GM21825 (cell line): ENCODE measurements at regions not wholly inside any gene's neighbourhood (a gene's known extent, or its start where the extent isn't known, plus 50 kb on each side); places are given as distances from the start of the nearest gene placed in this dataset.
"Not testable (repeated sequence)": the region's sequence is repeated elsewhere in the genome, so short reads cannot be mapped to it uniquely, and the experiment has no call there.

Experiments
- ATAC-seq: cut with Tn5 transposase; IDR thresholded peaks from one replicate; pipeline ENCODE4 v1.9.1; 2021; ENCODE audit warnings: mild to moderate bottlenecking, moderate library complexity; ENCODE audit not compliant: unreplicated experiment

DNA sequence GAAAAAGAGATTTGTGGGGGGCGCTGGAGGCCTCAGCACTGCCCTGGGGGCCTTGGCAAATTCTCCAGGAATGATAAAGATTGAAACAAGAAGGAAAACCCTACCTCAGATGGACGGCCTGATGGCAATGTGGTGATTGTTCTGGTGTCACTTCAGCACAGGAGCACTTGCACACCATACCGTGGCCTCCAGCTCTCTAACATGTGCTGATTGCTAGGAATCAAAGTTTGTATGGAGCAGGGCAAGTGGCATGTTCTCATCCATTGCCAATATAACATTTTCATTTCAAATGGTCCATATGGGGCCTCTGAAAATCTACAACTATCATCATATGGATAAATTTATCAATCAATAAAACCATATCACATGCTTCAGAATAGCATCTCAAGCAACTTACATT lies 253.0 kb downstream of the DEPDC1B start:
- ATAC-seq = no peak

- no peak for ATAC-seq
Measured at GRCh38 chr5:60445921-60446320, 254.0 kb downstream of the DEPDC1B start.

GRCh38 chr5:60445427-60445826 lies 254.5 kb downstream of the DEPDC1B start:
- ATAC-seq = no peak

GRCh38 chr5:60444661-60445360 lies 255.2 kb downstream of the DEPDC1B start:
- ATAC-seq = no peak

GRCh38 chr5:60439552-60439951 lies 260.4 kb downstream of the DEPDC1B start:
- no peak for ATAC-seq

DNA sequence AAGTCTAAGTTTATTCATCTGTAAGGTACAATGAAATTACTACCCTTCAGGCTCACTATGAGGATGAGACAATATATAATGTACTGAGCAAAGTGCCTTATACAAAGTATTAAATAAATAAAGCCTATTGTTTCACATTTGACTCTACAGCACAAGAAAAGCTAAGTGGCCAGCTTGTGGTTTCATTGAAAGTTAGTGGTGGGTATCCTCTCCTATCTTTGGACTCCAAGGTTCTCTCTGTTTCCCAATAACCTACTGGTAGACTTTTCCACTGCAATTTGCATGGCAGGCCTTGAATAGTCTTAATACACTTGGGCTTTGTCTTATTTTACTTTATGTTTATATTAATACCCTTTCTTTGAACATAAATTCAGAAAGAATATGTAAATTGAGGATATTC lies 262.7 kb downstream of the DEPDC1B start:
- ATAC-seq = peak; percentile 41

- ATAC-seq = peak; percentile 86
Measured at GRCh38 chr5:60436518-60436917, 263.4 kb downstream of the DEPDC1B start.

- ATAC-seq = no peak
Measured at GRCh38 chr5:60435808-60436207, 264.2 kb downstream of the DEPDC1B start.

GRCh38 chr5:60426189-60426588 lies 273.8 kb downstream of the DEPDC1B start:
- ATAC-seq = not testable (repeated sequence)

GRCh38 chr5:60420773-60421172 lies 279.2 kb downstream of the DEPDC1B start:
- not testable (repeated sequence) for ATAC-seq

DNA sequence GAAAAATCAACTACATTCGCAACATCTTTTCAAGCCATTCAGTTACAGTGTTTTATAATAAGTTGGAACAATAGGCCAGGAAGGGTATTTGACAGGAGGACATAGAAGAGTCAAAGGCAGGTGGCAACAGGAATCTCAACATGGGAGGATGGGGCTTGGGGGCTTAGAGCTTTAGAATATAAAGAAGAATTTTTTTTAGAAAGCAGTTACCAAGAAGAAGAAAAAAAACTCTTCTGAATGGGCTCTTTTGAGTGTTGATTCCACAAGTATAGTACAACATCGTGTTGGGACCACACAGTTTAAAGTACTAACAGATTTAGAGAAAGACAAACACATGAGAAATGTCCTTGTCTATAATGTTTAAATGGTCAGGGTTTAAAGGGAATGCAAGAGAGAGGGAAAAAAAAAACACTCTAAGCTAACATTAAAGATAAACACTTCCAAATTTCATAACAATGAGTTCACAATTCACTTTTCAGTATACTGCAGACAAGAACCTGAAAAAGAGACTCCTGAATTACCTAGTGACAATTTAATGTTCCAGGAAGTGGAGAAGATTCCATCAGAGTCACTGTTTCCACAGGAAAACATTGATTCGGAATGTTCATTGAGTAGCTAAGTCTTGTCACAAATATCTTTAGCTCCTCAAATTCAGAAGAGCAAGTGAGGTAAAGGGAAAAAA lies 282.3 kb downstream of the DEPDC1B start:
- no peak for ATAC-seq

DNA sequence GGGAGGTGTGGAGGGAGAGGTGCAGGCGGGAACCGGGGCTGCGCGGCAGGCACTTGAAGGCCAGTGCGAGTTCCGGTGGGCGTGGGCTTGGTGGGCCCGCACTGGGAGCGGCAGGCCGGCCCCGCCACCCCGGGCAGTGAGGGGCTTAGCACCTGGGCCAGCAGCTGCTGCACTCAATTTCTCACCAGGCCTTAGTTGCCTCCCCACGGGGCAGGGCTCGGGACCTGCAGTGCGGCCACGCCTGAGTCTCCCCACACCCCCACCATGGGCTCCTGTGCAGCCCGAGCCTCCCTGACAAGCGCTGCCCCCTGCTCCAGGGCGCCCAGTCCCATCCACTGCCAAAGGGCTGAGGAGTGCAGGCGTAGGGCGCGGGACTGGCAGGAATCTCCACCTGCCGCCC lies 284.5 kb downstream of the DEPDC1B start:
- ATAC-seq = no peak

GRCh38 chr5:60410427-60410826 lies 289.5 kb downstream of the DEPDC1B start:
- no peak for ATAC-seq

DNA sequence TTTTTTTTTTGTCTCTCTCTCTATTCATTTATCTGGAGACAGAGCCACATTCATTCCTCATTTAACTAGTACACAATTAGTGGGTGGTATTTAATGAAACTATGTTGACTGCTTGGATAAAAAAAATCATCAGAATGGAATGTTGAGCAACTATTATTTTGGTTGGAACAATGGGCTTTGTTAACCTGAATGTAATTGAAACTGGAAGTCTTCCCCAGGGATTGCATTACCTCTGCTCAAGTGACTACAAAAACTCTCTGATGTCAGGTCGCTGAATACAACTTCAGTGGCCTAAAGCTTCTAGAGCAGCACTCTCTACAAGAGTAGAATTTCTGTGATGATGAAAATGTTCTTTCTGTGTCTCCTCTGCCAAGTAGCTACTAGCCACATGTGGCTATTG lies 295.8 kb downstream of the DEPDC1B start:
- no peak for ATAC-seq

DNA sequence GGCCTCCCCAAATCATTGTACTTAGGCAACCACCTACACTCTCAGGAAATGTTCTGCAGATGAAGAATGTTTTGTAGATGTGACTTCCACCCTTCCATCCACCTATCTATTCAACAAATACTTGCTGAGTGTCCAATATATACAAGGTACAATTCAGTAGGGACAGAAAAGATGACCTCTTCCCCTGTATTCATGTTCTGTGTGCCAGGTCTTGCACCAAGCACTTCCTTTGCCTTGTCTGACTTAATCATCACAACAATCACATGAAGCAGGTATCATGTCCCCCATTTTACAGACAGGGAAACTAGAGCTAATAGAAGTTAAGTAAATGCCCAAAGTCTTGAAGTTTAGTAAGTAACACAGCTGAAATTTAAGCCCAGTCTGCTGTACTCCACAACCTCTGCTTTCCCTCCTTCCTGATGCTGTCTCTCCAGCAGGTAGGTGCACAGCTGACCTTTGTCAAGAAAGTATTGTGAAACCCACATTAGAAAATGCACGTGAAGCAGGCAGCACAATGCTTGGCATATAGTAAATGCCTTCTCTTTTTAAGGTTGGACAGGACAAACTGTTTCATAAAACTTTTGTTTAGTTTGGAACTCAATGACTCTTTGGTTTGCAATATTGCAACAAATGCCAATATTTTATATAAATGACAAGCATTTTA lies 296.5 kb downstream of the DEPDC1B start:
- no peak for ATAC-seq

GRCh38 chr5:60402161-60402785 lies 297.7 kb downstream of the DEPDC1B start:
- no peak for ATAC-seq

GRCh38 chr5:60401526-60401925 lies 298.4 kb downstream of the DEPDC1B start:
- ATAC-seq = no peak

- ATAC-seq = no peak
Measured at GRCh38 chr5:60399507-60399906, 300.5 kb downstream of the DEPDC1B start.

DNA sequence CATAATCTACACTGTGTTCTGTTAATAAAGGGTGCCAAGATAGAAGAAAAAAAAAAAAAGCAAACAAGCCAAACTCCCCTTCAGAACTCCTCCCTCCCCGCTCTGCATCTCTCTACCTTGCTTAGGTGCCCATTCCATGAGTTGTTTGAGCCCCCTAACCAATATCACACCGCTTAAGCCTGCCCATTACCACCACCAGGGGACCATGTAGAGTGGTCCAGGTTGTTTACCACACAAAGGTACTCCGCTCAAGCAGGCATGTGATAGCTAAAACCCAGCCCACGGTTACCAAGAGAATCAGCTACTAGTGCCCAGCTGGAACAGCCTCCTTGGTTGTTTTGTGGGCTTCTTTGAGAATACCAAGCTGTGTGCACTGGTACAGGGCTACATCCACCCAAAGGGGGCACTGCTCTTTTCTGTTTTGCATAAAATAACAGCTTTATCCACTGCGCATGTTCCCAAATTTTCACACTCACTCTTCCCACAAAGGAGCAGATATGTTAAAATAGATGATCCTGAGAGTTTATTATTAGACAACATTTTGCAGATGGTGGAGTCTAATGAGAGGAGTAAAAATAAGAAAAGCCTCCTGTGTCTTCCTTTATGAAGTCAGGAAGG lies 304.1 kb downstream of the DEPDC1B start:
- ATAC-seq = no peak

GRCh38 chr5:60387051-60387440 lies 312.9 kb downstream of the DEPDC1B start:
- no peak for ATAC-seq

- no peak for ATAC-seq
Measured at GRCh38 chr5:60386436-60387050, 313.4 kb downstream of the DEPDC1B start.
